GM19328 (cell line): ENCODE measurements at regions not wholly inside any gene's neighbourhood (a gene's known extent, or its start where the extent isn't known, plus 50 kb on each side); places are given as distances from the start of the nearest gene placed in this dataset.

Experiments used
- ATAC-seq: cut with Tn5 transposase; IDR thresholded peaks from one replicate; pipeline ENCODE4 v1.9.1; 2021; ENCODE audit warnings: mild to moderate bottlenecking, moderate library complexity; ENCODE audit not compliant: unreplicated experiment

- no peak for ATAC-seq
Observed at GRCh38 chr11:116134450-116134849, 630.2 kb upstream of the CADM1 start.

- ATAC-seq = no peak
Observed at GRCh38 chr11:116132273-116132978, 628.2 kb upstream of the CADM1 start.

DNA sequence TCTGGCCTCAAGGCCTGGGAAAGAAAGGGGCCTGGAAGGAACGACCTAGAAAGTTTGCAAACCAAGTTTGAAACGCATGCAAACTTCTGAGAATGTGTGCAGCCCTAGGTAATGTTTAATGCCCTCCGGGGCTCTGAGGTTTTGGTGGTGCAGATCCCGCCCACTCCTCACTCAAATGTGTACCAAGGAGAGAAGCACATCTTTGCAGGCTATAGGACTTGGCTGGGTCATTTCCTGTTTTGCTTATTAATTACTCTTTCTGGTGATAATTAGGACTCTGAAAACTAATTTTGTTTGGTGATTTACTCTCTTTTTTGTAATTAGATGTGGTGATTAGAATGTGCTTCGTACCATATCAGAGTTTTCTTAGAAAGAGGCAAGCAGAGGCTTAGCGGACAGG lies 625.9 kb upstream of the CADM1 start:
- ATAC-seq = no peak

DNA sequence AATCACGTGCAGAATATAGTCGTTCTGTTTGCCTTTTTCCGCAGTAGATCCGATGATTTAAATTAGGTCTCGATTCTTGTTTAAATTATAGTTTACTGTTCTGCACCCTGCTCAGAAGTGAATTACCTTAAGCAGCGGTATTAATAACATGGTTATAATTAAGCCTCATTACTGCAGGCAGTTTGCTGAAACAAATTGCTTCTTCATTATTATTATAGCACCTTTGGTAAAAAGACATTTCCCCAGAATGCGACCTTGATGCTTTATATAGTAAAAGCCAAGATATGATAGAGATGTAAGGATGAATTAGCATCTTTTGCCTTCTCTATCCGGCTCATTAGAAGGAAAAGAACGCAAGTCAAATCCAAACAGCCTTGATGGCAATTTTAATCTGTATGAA lies 625.2 kb upstream of the CADM1 start:
- no peak for ATAC-seq

- ATAC-seq = no peak
Observed at GRCh38 chr11:116126562-116126961, 622.3 kb upstream of the CADM1 start.

GRCh38 chr11:116124922-116125714 lies 620.9 kb upstream of the CADM1 start:
- ATAC-seq = no peak

- ATAC-seq = no peak
Observed at GRCh38 chr11:116123739-116124138, 619.5 kb upstream of the CADM1 start.

GRCh38 chr11:116122697-116123472 lies 618.7 kb upstream of the CADM1 start:
- no peak for ATAC-seq

- ATAC-seq = no peak
Observed at GRCh38 chr11:116119158-116119557, 614.9 kb upstream of the CADM1 start.

GRCh38 chr11:116118138-116118470 lies 613.9 kb upstream of the CADM1 start:
- ATAC-seq = no peak

- ATAC-seq = no peak
Observed at GRCh38 chr11:116117331-116118137, 613.3 kb upstream of the CADM1 start.

DNA sequence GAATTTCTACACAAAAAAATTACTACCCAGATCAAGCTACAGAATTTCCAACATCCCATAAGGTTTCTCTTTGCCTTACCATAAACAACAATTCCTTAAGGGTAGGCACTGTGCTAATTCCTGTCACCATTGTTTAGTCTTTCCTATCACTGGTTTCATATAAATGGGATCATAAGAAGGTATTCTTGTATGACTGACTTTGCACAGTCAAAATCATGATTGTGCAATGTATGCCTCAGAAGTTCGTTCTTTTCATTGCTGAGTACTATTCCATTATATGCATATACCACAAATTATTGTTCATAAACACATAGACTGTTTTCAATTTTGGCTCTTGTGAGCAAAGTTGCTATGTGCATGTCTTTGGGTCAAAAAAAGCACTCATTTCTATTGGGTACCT lies 611.6 kb upstream of the CADM1 start:
- ATAC-seq = no peak

DNA sequence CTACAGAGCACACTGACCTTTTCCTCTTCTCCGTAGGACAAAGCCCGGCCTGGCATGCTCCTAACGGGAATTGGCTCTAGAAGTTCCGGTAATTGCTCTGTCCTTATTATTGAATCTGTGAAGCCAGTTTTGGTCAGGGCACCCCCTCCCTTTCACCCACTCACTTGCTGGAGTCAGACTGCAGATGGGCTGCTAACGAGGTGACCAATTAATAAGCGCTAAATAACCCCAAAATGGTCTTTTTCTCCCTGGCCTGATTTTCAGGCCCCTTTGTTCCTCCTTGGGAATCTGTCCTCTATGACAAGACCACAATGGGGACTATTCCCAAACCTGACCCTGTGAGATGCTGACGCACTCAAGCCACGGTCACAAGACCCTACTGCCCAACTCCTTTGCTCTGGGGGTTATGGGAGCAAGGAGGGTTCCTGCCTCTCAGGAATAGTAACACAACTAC lies 610.0 kb upstream of the CADM1 start:
- ATAC-seq = no peak

- no peak for ATAC-seq
Observed at GRCh38 chr11:116112087-116112935, 608.1 kb upstream of the CADM1 start.

- no peak for ATAC-seq
Observed at GRCh38 chr11:116111546-116111945, 607.3 kb upstream of the CADM1 start.

GRCh38 chr11:116110802-116111201 lies 606.6 kb upstream of the CADM1 start:
- no peak for ATAC-seq

- no peak for ATAC-seq
Observed at GRCh38 chr11:116110356-116110755, 606.1 kb upstream of the CADM1 start.

- no peak for ATAC-seq
Observed at GRCh38 chr11:116109228-116109627, 605.0 kb upstream of the CADM1 start.

GRCh38 chr11:116108161-116108560 lies 603.9 kb upstream of the CADM1 start:
- no peak for ATAC-seq

GRCh38 chr11:116107229-116107628 lies 603.0 kb upstream of the CADM1 start:
- no peak for ATAC-seq
